ENCODE measurements at regions not wholly inside any gene's neighbourhood (a gene's known extent, or its start where the extent isn't known, plus 50 kb on each side); places are given as distances from the start of the nearest gene placed in this dataset.

DNA sequence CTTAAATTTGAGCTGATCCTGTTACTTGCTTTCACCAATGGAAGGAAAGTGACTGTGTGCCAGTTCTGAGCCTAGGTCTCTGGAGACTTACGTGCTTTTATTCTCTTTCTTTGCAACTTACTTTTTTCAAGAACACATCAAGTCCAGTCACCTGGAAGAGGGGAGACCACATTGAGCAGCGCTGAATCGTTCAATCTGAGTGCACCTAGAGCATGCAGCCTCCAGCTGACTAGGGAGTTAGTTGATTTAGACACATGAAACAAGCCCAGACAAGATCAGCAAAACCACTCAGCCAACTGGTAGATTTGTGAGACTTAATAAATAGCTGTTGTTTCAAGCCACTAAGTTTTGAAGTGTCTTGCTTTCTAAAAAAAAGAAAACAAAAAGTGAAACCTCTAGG is 1014.8 kb upstream of the FBXO33 start:
- ChIA-PET CTCF (no interaction called here), POLR2A (no interaction called here)
- Histone ChIP-seq H3K9me3 (no peaks in the 10 kb centered on the region), H4K20me1 (ENCODE audit: insufficient read depth) (no peaks in the 10 kb centered on the region), H3K36me3 (replicated peaks in 1 of 2; ENCODE audit: control insufficient read depth in 1 of 2, insufficient read depth in 2 of 2, low read length in 1 of 2) (no peaks in the 10 kb centered on the region), H3K4me3 (ENCODE audit: low read depth in 2 of 2, low read length in 1 of 2) (no peak overlapping the region), H3K9ac (no peak overlapping the region), H2AFZ (ENCODE audit: low read depth) (no peak overlapping the region), H3F3A (replicated peaks; ENCODE audit: insufficient read depth) (no peaks in the 10 kb centered on the region), H3K79me2 (ENCODE audit: insufficient read depth) (no peaks in the 10 kb centered on the region), H3K27me3 (ENCODE audit: insufficient read depth) (no peaks in the 10 kb centered on the region), H3K27ac (ENCODE audit: low read depth in 2 of 2, low read length in 1 of 2) (no peak overlapping the region), H3K9me2 (no peaks in the 10 kb centered on the region), H3K4me2 (no peak overlapping the region), H3K4me1 (ENCODE audit: control insufficient read depth in 1 of 2, insufficient read depth in 2 of 2, low read depth in 1 of 2, low read length in 1 of 2) (no peaks in the 10 kb centered on the region)
- 4% methylated on average over 3 of the region's 3 CpGs for WGBS (ENCODE audit: low lambda C conversion rate)
- no peak for DNase-seq
- no peak for TF ChIP-seq RXRA (IDR thresholded peaks at IDR 0.05; ENCODE audit: borderline replicate concordance, low read depth)

DNA sequence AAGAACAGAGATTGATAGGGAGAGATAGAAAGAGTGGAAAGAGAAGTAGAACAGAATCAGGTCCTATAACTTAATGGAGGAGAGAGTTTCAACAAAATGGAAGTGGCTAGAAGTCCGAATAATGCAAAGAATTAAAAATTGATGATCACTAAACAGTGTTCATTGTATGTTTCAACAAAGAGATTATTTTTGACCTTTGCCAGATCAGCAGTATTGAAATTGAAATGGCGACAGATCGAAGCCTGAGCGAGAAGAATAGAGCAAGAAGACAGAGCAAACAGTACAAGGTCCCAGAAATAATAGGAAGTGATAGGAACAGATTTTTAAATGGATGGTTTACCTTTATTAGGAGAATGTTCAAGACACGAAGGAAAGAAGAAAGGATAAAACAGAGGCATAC is 1012.8 kb upstream of the FBXO33 start:
- no peak overlapping the region for H2AFZ ChIP-seq (ENCODE audit: low read depth)
- H3K4me2 ChIP-seq: no peak overlapping the region
- no peak overlapping the region for H3K9ac ChIP-seq
- no peaks in the 10 kb centered on the region for H3K9me3 ChIP-seq
- no peaks in the 10 kb centered on the region for H3K4me1 ChIP-seq (ENCODE audit: control insufficient read depth in 1 of 2, insufficient read depth in 2 of 2, low read depth in 1 of 2, low read length in 1 of 2)
- H4K20me1 ChIP-seq (ENCODE audit: insufficient read depth): no peaks in the 10 kb centered on the region
- no peaks in the 10 kb centered on the region for H3K27me3 ChIP-seq (ENCODE audit: insufficient read depth)
- TF ChIP-seq GATA2 (CRISPR knock-in tag; IDR thresholded peaks at IDR 0.05) (no peak), POLR2AphosphoS5 (IDR thresholded peaks at IDR 0.05; ENCODE audit: low read depth, low read length) (no peak), TCF12 (IDR thresholded peaks at IDR 0.05) (no peak), TAF1 (IDR thresholded peaks at IDR 0.05; ENCODE audit: borderline replicate concordance, low read depth, low read length) (no peak), TEAD4 (IDR thresholded peaks at IDR 0.05; ENCODE audit: borderline replicate concordance, insufficient read depth) (no peak), CHD2 (IDR thresholded peaks at IDR 0.05; ENCODE audit: low read length, partially characterized antibody) (no peak), YY1 (IDR thresholded peaks at IDR 0.05; ENCODE audit: low read depth) (no peak), RFX5 (IDR thresholded peaks at IDR 0.05; ENCODE audit: low read length) (no peak), FOXM1 (IDR thresholded peaks at IDR 0.05; ENCODE audit: low read depth) (no peak), EP300 (IDR thresholded peaks at IDR 0.05; ENCODE audit: borderline replicate concordance in 1 of 2, low read depth in 1 of 2, low read length in 1 of 2) (no peak), RCOR1 (IDR thresholded peaks at IDR 0.05; ENCODE audit: low read length) (no peak), FOSL2 (IDR thresholded peaks at IDR 0.05; ENCODE audit: borderline replicate concordance, low read depth) (no peak), ELF1 (IDR thresholded peaks at IDR 0.05) (no peak), EZH2phosphoT487 (IDR thresholded peaks at IDR 0.05; ENCODE audit: borderline replicate concordance, low read depth) (no peak), SMC3 (IDR thresholded peaks at IDR 0.05; ENCODE audit: low read depth, low read length) (no peak), RXRA (IDR thresholded peaks at IDR 0.05; ENCODE audit: borderline replicate concordance, low read depth) (no peak)
- TF ChIP-seq, protein P1, sequence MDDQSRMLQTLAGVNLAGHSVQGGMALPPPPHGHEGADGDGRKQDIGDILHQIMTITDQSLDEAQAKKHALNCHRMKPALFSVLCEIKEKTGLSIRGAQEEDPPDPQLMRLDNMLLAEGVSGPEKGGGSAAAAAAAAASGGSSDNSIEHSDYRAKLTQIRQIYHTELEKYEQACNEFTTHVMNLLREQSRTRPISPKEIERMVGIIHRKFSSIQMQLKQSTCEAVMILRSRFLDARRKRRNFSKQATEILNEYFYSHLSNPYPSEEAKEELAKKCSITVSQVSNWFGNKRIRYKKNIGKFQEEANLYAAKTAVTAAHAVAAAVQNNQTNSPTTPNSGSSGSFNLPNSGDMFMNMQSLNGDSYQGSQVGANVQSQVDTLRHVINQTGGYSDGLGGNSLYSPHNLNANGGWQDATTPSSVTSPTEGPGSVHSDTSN (IDR thresholded peaks at IDR 0.05): no peak
- TF ChIP-seq, protein P2, sequence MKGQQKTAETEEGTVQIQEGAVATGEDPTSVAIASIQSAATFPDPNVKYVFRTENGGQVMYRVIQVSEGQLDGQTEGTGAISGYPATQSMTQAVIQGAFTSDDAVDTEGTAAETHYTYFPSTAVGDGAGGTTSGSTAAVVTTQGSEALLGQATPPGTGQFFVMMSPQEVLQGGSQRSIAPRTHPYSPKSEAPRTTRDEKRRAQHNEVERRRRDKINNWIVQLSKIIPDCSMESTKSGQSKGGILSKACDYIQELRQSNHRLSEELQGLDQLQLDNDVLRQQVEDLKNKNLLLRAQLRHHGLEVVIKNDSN (IDR thresholded peaks at IDR 0.05; ENCODE audit: borderline replicate concordance, low read depth): no peak
- TF ChIP-seq, protein P3, sequence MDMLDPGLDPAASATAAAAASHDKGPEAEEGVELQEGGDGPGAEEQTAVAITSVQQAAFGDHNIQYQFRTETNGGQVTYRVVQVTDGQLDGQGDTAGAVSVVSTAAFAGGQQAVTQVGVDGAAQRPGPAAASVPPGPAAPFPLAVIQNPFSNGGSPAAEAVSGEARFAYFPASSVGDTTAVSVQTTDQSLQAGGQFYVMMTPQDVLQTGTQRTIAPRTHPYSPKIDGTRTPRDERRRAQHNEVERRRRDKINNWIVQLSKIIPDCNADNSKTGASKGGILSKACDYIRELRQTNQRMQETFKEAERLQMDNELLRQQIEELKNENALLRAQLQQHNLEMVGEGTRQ (IDR thresholded peaks at IDR 0.05; ENCODE audit: borderline replicate concordance, low read depth, low read length): no peak
- TF ChIP-seq, protein P4, sequence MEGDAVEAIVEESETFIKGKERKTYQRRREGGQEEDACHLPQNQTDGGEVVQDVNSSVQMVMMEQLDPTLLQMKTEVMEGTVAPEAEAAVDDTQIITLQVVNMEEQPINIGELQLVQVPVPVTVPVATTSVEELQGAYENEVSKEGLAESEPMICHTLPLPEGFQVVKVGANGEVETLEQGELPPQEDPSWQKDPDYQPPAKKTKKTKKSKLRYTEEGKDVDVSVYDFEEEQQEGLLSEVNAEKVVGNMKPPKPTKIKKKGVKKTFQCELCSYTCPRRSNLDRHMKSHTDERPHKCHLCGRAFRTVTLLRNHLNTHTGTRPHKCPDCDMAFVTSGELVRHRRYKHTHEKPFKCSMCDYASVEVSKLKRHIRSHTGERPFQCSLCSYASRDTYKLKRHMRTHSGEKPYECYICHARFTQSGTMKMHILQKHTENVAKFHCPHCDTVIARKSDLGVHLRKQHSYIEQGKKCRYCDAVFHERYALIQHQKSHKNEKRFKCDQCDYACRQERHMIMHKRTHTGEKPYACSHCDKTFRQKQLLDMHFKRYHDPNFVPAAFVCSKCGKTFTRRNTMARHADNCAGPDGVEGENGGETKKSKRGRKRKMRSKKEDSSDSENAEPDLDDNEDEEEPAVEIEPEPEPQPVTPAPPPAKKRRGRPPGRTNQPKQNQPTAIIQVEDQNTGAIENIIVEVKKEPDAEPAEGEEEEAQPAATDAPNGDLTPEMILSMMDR (IDR thresholded peaks at IDR 0.05): no peak
- ChIA-PET POLR2A (no interaction called here), CTCF (no interaction called here)
- no peaks in the 10 kb centered on the region for H3F3A ChIP-seq (replicated peaks; ENCODE audit: insufficient read depth)
- H3K79me2 ChIP-seq (ENCODE audit: insufficient read depth): no peaks in the 10 kb centered on the region
- H3K27ac ChIP-seq (ENCODE audit: low read depth in 2 of 2, low read length in 1 of 2): no peak overlapping the region
- 0% methylated on average over 5 of the region's 5 CpGs for WGBS (ENCODE audit: low lambda C conversion rate)
- no peak for DNase-seq
- no peak overlapping the region for H3K4me3 ChIP-seq (ENCODE audit: low read depth in 2 of 2, low read length in 1 of 2)
- no peaks in the 10 kb centered on the region for H3K9me2 ChIP-seq
- no peaks in the 10 kb centered on the region for H3K36me3 ChIP-seq (replicated peaks in 1 of 2; ENCODE audit: control insufficient read depth in 1 of 2, insufficient read depth in 2 of 2, low read length in 1 of 2)
